ENCODE measurements at regions not wholly inside any gene's neighbourhood (a gene's known extent, or its start where the extent isn't known, plus 50 kb on each side); places are given as distances from the start of the nearest gene placed in this dataset.

GRCh38 chrX:142428916-142429315, 223.8 kb upstream of the MAGEC2 start:
- TF ChIP-seq CTCF (IDR thresholded peaks at IDR 0.05; ENCODE audit: insufficient read depth, low read depth, low read length) (no peak), EZH2 (IDR thresholded peaks at IDR 0.05; ENCODE audit: insufficient read depth, low read length) (no peak)

All from astrocyte (in vitro differentiated cells and primary cell).